IMR-90 (cell line): ENCODE measurements at regions not wholly inside any gene's neighbourhood (a gene's known extent, or its start where the extent isn't known, plus 50 kb on each side); places are given as distances from the start of the nearest gene placed in this dataset.

ENCODE experiments used
- ATAC-seq: fragments of 200-7000 bp; cut with Tn5 transposase; 2 replicates; pipeline ENCODE4 v1.9.1; 2020; ENCODE audit warnings: low read depth, mild to moderate bottlenecking, moderate library complexity
- BruUV-seq: library from RNA; stranded (reverse); fragments of 400-500 nt; replicated peaks from 2 replicates; lab custom pipeline; 2021; lab: Mats Ljungman, UMichigan
- CTCF ChIA-PET: fragments of 300-600 bp; formaldehyde crosslinking; extraction: SDS; loops from one replicate; lab custom pipeline; 2021; ENCODE audit warnings: antibody characterized with exemption; lab: Yijun Ruan, JAX
- POLR2A ChIA-PET: fragments of 300-600 bp; sonication (Branson Sonifier 250); formaldehyde crosslinking; loops from one replicate; lab custom pipeline; 2022; ENCODE audit warnings: antibody characterized with exemption; ENCODE audit not compliant: unreplicated experiment; lab: Charles Lee
- DNase-seq: peaks from one replicate; pipeline ENCODE4 v3.0.0; 2013
- H2AFZ ChIP-seq: replicated peaks from 2 replicates; pipeline ENCODE3; 2013; ENCODE audit warnings: low read length, mild to moderate bottlenecking; ENCODE audit not compliant: poor library complexity
- H2AK5ac ChIP-seq: 2 replicates; pipeline ENCODE4 v1.6.1; 2013; ENCODE audit warnings: low read depth, low read length, inconsistent platforms
- H2AK9ac ChIP-seq: replicated peaks from 2 replicates; pipeline ENCODE3; 2013; ENCODE audit warnings: mild to moderate bottlenecking, low read depth, low read length, moderate library complexity; ENCODE audit not compliant: poor library complexity
- H2BK120ac ChIP-seq: 2 replicates; pipeline ENCODE4 v1.6.1; 2013; ENCODE audit warnings: low read depth, low read length, inconsistent platforms
- H2BK15ac ChIP-seq: 3 replicates; pipeline ENCODE4 v1.6.1; 2013; ENCODE audit warnings: low read depth, low read length, inconsistent platforms
- H2BK20ac ChIP-seq: 2 replicates; pipeline ENCODE4 v1.6.1; 2013; ENCODE audit warnings: low read depth, mild to moderate bottlenecking, inconsistent platforms, low read length, moderate library complexity
- H2BK5ac ChIP-seq: 2 replicates; pipeline ENCODE4 v1.6.1; 2013; ENCODE audit warnings: mild to moderate bottlenecking, low read depth, low read length, inconsistent platforms; ENCODE audit not compliant: poor library complexity, severe bottlenecking
- H3K14ac ChIP-seq: replicated peaks from 2 replicates; pipeline ENCODE4 v1.6.1; 2013; ENCODE audit warnings: low read depth, low read length, inconsistent platforms
- H3K18ac ChIP-seq: 2 replicates; pipeline ENCODE4 v1.6.1; 2013; ENCODE audit warnings: low read depth, low read length, control low read depth
- H3K23ac ChIP-seq: 2 replicates; pipeline ENCODE4 v1.6.1; 2013; ENCODE audit warnings: low read depth, low read length, inconsistent platforms
- H3K27ac ChIP-seq: 2 replicates; pipeline ENCODE4 v1.5.1; 2013; ENCODE audit warnings: mild to moderate bottlenecking, control low read depth, low read length; ENCODE audit not compliant: insufficient read depth
- H3K27me3 ChIP-seq: 2 replicates; pipeline ENCODE4 v1.6.1; 2013; ENCODE audit warnings: low read length; ENCODE audit not compliant: control insufficient read depth, insufficient read depth
- H3K36me3 ChIP-seq: 2 replicates; pipeline ENCODE4 v1.6.1; 2013; ENCODE audit warnings: low read length, mixed read lengths; ENCODE audit not compliant: control insufficient read depth, insufficient read depth
- H3K4ac ChIP-seq: 2 replicates; pipeline ENCODE4 v1.6.1; 2013; ENCODE audit warnings: low read depth, low read length, inconsistent platforms
- H3K4me1 ChIP-seq: 2 replicates; pipeline ENCODE4 v1.6.1; 2013; ENCODE audit warnings: low read length, mixed read lengths; ENCODE audit not compliant: control insufficient read depth, insufficient read depth
- H3K4me2 ChIP-seq: 2 replicates; pipeline ENCODE4 v1.6.1; 2013; ENCODE audit warnings: low read depth, mild to moderate bottlenecking, control low read depth, low read length, moderate library complexity
- H3K4me3 ChIP-seq: 2 replicates; pipeline ENCODE4 v1.5.1; 2013; ENCODE audit warnings: low read depth, mild to moderate bottlenecking, control low read depth, low read length, moderate library complexity; ENCODE audit not compliant: insufficient read depth
- H3K56ac ChIP-seq: 2 replicates; pipeline ENCODE4 v1.6.1; 2013; ENCODE audit warnings: low read length, inconsistent platforms; ENCODE audit not compliant: insufficient read depth; ENCODE audit errors: extremely low read depth
- H3K79me1 ChIP-seq, 2 experiments: 2 replicates each; pipeline ENCODE4 v1.6.1; 2013; ENCODE audit warnings: low read length in 2 of 2, inconsistent platforms in 1 of 2, low read depth in 1 of 2
- H3K9ac ChIP-seq: 2 replicates; pipeline ENCODE4 v1.6.1; 2013; ENCODE audit warnings: low read depth, low read length, control low read depth
- H3K9me1 ChIP-seq: 2 replicates; pipeline ENCODE4 v1.6.1; 2013; ENCODE audit warnings: low read length, inconsistent platforms; ENCODE audit not compliant: insufficient read depth
- H3K9me3 ChIP-seq: 2 replicates; pipeline ENCODE4 v1.6.1; 2013; ENCODE audit warnings: low read length; ENCODE audit not compliant: control insufficient read depth, insufficient read depth
- H4K20me1 ChIP-seq: 2 replicates; pipeline ENCODE4 v1.6.1; 2013; ENCODE audit warnings: low read length, inconsistent platforms; ENCODE audit not compliant: insufficient read depth
- H4K5ac ChIP-seq: 2 replicates; pipeline ENCODE4 v1.6.1; 2013; ENCODE audit warnings: mild to moderate bottlenecking, low read depth, low read length, control low read depth
- H4K8ac ChIP-seq, 2 experiments: 2 replicates each; pipeline ENCODE4 v1.6.1; 2013; ENCODE audit warnings: low read depth in 2 of 2, low read length in 2 of 2, control low read depth in 1 of 2, inconsistent platforms in 1 of 2
- H4K91ac ChIP-seq: 2 replicates; pipeline ENCODE4 v1.6.1; 2013; ENCODE audit warnings: low read depth, low read length, inconsistent platforms; ENCODE audit not compliant: insufficient read depth
- BHLHE40 ChIP-seq: fragments of 150-350 bp; IDR thresholded peaks from 2 replicates; pipeline ENCODE4 v1.6.1; 2016; ENCODE audit warnings: mild to moderate bottlenecking, low read depth, low read length
- CEBPB ChIP-seq: IDR thresholded peaks from 2 replicates; pipeline ENCODE4 v1.6.1; 2012; ENCODE audit warnings: low read depth, low read length, improper control_type of control experiment
- CHD1 ChIP-seq: IDR thresholded peaks from 2 replicates; pipeline ENCODE4 v1.6.1; 2012; ENCODE audit warnings: low read depth, low read length, improper control_type of control experiment
- ELK1 ChIP-seq: fragments of 150-350 bp; IDR thresholded peaks from 2 replicates; pipeline ENCODE4 v1.6.1; 2016; ENCODE audit warnings: low read depth, mild to moderate bottlenecking, low read length, moderate library complexity, borderline replicate concordance
- MAZ ChIP-seq: IDR thresholded peaks from 2 replicates; pipeline ENCODE4 v1.6.1; 2012; ENCODE audit warnings: low read depth, mild to moderate bottlenecking, low read length, improper control_type of control experiment, moderate library complexity, borderline replicate concordance
- RAD21 ChIP-seq: IDR thresholded peaks from 2 replicates; pipeline ENCODE4 v1.6.1; 2012; ENCODE audit warnings: low read length, improper control_type of control experiment
- RFX5 ChIP-seq: IDR thresholded peaks from 2 replicates; pipeline ENCODE4 v1.8.0; 2012; ENCODE audit warnings: low read depth, mild to moderate bottlenecking, low read length, moderate library complexity
- USF2 ChIP-seq: fragments of 150-350 bp; IDR thresholded peaks from 2 replicates; pipeline ENCODE4 v1.6.1; 2017; ENCODE audit warnings: mild to moderate bottlenecking, antibody characterized with exemption, low read length, low read depth
- WGBS, 2 experiments: methylation state at CpG; one replicate each; pipeline versions ENCODE4 v1.1.5 to v1.1.7; 2013; ENCODE audit warnings: missing lambda C conversion rate in 2 of 2; ENCODE audit not compliant: insufficient read length in 1 of 2; ENCODE audit errors: extremely low coverage in 2 of 2; 5-methylcytosine and 5-hydroxymethylcytosine counted together
- dilution Hi-C: fragments of 300-500 bp; cut with HindIII; formaldehyde crosslinking; loops from one replicate; pipeline ENCODE4 v1.14.3; 2018; ENCODE audit warnings: low sequenced_read_pairs; ENCODE audit not compliant: unreplicated experiment
- in situ Hi-C: fragments of 300-500 bp; cut with MboI; formaldehyde crosslinking; loops from 3 replicates; pipeline ENCODE4 v1.14.3; 2019; ENCODE audit warnings: low sequenced_read_pairs, inconsistent platforms, mixed read lengths
- intact Hi-C: fragments of 100-400 bp; cut with micrococcal nuclease; formaldehyde crosslinking; loops from 2 replicates; pipeline ENCODE4 v1.10.0; 2022

- Histone ChIP-seq H4K91ac (no peak overlapping the region; the same call in 1 of the 2 replicates), H3K14ac (0 out of 2 replicates have a peak overlapping the region, but pooled peaks have one; percentile 8), H2AFZ (peak overlapping the region; percentile 67), H3K4me1 (no peaks in the 10 kb centered on the region), H3K23ac (no peak overlapping the region), H2BK5ac (peak overlapping the region; percentile 25), H2BK15ac (0 out of 3 replicates have a peak overlapping the region, but pooled peaks have one; percentile 25), H3K4me2 (no peak overlapping the region), H4K8ac (no peak overlapping the region), H3K56ac (no peak overlapping the region), H3K9ac (no peak overlapping the region), H2BK120ac (peak overlapping the region; percentile 32), H3K9me3 (no peaks in the 10 kb centered on the region), H3K27ac (no peak overlapping the region), H2BK20ac (peak overlapping the region; percentile 42; the same call in 1 of the 2 replicates), H4K5ac (peak overlapping the region; percentile 42; the same call in 1 of the 2 replicates), H3K4ac (no peak overlapping the region), H3K27me3 (no peaks in the 10 kb centered on the region), H2AK9ac (peak overlapping the region; percentile 33), H3K4me3 (no peak overlapping the region), H3K36me3 (no peaks in the 10 kb centered on the region), H3K79me1 (no peaks in the 10 kb centered on the region), H2AK5ac (peak overlapping the region; percentile 7; the same call in 1 of the 2 replicates), H4K20me1 (no peaks in the 10 kb centered on the region), H3K9me1 (no peaks in the 10 kb centered on the region), H3K18ac (no peak overlapping the region)
- ChIA-PET POLR2A (no interaction called here), CTCF (interaction anchor here (0.6 kb wide), 1 partner anchor 167 kb away, joined by 4 read pairs; no protein-coding TSS in a partner anchor)
- in situ Hi-C loops (no loop called here), intact Hi-C loops (loop anchor here (10.0 kb wide), 1 partner anchor 434 kb away; no protein-coding TSS in a partner anchor), dilution Hi-C loops (no loop called here)
- no peak for DNase-seq
- WGBS, 2 experiments: 57% methylated on average over 6 of the region's 15 CpGs; no CpG with 5 or more reads in 1 of the 2 experiments
- TF ChIP-seq USF2 (no peak), RFX5 (no peak), CEBPB (no peak), MAZ (no peak), ELK1 (no peak), CHD1 (no peak), RAD21 (no peak), BHLHE40 (no peak)
- ATAC-seq: no peak
- BruUV-seq: no TSS peak
Measured at GRCh38 chr19:31118287-31118955, 230.8 kb downstream of the TSHZ3 start.
